OCI-LY7 (cell line): ENCODE measurements at regions not wholly inside any gene's neighbourhood (a gene's known extent, or its start where the extent isn't known, plus 50 kb on each side); places are given as distances from the start of the nearest gene placed in this dataset.

Experiments used
- CTCF ChIP-seq: fragments of 200-600 bp; sonication (generic); conservative IDR thresholded peaks from 2 replicates; pipeline ENCODE4 v1.5.1; 2014; ENCODE audit warnings: mild to moderate bottlenecking, antibody characterized with exemption, low read length, moderate library complexity, mixed read lengths
- EZH2phosphoT487 ChIP-seq: fragments of 200-600 bp; sonication (generic); IDR thresholded peaks from 2 replicates; pipeline ENCODE4 v1.6.1; 2018; ENCODE audit warnings: low read depth, borderline replicate concordance, mild to moderate bottlenecking, mixed run types, antibody characterized with exemption, low read length, moderate library complexity, mixed read lengths

- no peak for TF ChIP-seq CTCF
- no peak for TF ChIP-seq EZH2phosphoT487
Observed at GRCh38 chr12:86985298-86985697, 729.1 kb upstream of the MGAT4C start.
